ENCODE measurements at regions not wholly inside any gene's neighbourhood (a gene's known extent, or its start where the extent isn't known, plus 50 kb on each side); places are given as distances from the start of the nearest gene placed in this dataset.

DNA sequence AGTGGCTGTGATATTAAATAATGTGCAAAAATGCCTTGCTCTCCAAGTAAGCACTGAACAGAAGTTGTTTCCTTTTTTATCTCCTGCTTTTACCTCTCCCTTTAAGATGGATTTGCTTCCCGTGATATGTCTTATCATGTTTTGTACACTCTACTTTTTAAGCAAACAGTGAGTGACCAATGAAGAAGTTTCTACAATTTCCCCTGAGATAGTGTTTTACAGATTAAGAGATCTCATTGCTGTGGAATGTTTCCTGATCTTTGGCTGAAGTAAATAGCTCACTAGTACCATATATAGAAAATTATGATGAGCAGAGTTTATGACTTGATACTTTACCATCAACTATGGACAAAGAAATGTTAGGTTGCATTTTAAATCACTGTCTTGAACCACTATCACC is 184.8 kb upstream of the PDE3A start:
- TF ChIP-seq HMGXB4 (CRISPR knock-in tag; IDR thresholded peaks at IDR 0.05): no peak
- TF ChIP-seq, protein P1, sequence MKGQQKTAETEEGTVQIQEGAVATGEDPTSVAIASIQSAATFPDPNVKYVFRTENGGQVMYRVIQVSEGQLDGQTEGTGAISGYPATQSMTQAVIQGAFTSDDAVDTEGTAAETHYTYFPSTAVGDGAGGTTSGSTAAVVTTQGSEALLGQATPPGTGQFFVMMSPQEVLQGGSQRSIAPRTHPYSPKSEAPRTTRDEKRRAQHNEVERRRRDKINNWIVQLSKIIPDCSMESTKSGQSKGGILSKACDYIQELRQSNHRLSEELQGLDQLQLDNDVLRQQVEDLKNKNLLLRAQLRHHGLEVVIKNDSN (CRISPR knock-in tag; IDR thresholded peaks at IDR 0.05): no peak
- TF ChIP-seq ZNF121 (CRISPR knock-in tag; IDR thresholded peaks at IDR 0.05): no peak
- no peak for TF ChIP-seq MXD4 (CRISPR knock-in tag; IDR thresholded peaks at IDR 0.05; ENCODE audit: borderline replicate concordance)
- no peak for TF ChIP-seq SP1 (CRISPR knock-in tag; conservative IDR thresholded peaks at IDR 0.05)
- no peak for TF ChIP-seq CTCF (IDR thresholded peaks at IDR 0.05)
- TF ChIP-seq KAT7 (CRISPR knock-in tag; IDR thresholded peaks at IDR 0.05; ENCODE audit: borderline replicate concordance): no peak
- no peak for TF ChIP-seq ELF4 (CRISPR knock-in tag; IDR thresholded peaks at IDR 0.05; ENCODE audit: low read depth)
- TF ChIP-seq RELA (CRISPR knock-in tag; IDR thresholded peaks at IDR 0.05; ENCODE audit: borderline replicate concordance): no peak
- TF ChIP-seq TEAD1 (CRISPR knock-in tag; IDR thresholded peaks at IDR 0.05): no peak
- TF ChIP-seq FOXJ3 (CRISPR knock-in tag; IDR thresholded peaks at IDR 0.05; ENCODE audit: borderline replicate concordance): no peak
- no peak for TF ChIP-seq CREM (CRISPR knock-in tag; IDR thresholded peaks at IDR 0.05)
